Parathyroid adenoma (tissue), 2 donors: ENCODE measurements at regions not wholly inside any gene's neighbourhood (a gene's known extent, or its start where the extent isn't known, plus 50 kb on each side); places are given as distances from the start of the nearest gene placed in this dataset.
A peak's percentile ranks its signal among the peaks of the same experiment; 100 is the strongest.
"Not testable (repeated sequence)": the region's sequence is repeated elsewhere in the genome, so short reads cannot be mapped to it uniquely, and the experiment has no call there.

Experiments used
- H2AFZ ChIP-seq: fragments of 300-600 bp; sonication (generic); one replicate; pipeline ENCODE4 v1.7.0; 2017; ENCODE audit warnings: antibody characterized with exemption, mild to moderate bottlenecking
- H3K27ac ChIP-seq: fragments of 300-600 bp; sonication (generic); one replicate; pipeline ENCODE4 v1.7.0; 2017
- H3K27me3 ChIP-seq: fragments of 300-600 bp; sonication (generic); one replicate; pipeline ENCODE4 v1.7.0; 2017; ENCODE audit warnings: low read length; ENCODE audit not compliant: control insufficient read depth, insufficient read depth
- H3K36me3 ChIP-seq: fragments of 300-600 bp; sonication (generic); one replicate; pipeline ENCODE4 v1.7.0; 2017; ENCODE audit warnings: low read length; ENCODE audit not compliant: control insufficient read depth, insufficient read depth
- H3K4me1 ChIP-seq: fragments of 300-600 bp; sonication (generic); one replicate; pipeline ENCODE4 v1.7.0; 2017; ENCODE audit warnings: control low read depth
- H3K4me2 ChIP-seq: fragments of 300-600 bp; sonication (generic); one replicate; pipeline ENCODE4 v1.7.0; 2017; ENCODE audit warnings: low read length
- H3K4me3 ChIP-seq: fragments of 300-600 bp; sonication (generic); one replicate; pipeline ENCODE4 v1.7.0; 2017; ENCODE audit warnings: low read depth, low read length
- H3K79me2 ChIP-seq: fragments of 300-600 bp; sonication (generic); one replicate; pipeline ENCODE4 v1.7.0; 2017; ENCODE audit warnings: control low read depth
- H3K9ac ChIP-seq: fragments of 300-600 bp; sonication (generic); one replicate; pipeline ENCODE4 v1.7.0; 2017; ENCODE audit warnings: mild to moderate bottlenecking
- H3K9me3 ChIP-seq: fragments of 300-600 bp; sonication (generic); one replicate; pipeline ENCODE4 v1.7.0; 2017; ENCODE audit warnings: low read length; ENCODE audit not compliant: control insufficient read depth
- TF ChIP-seq, protein P1 (sequence below): fragments of 300-600 bp; sonication (generic); IDR thresholded peaks from one replicate; pipeline ENCODE4 v1.7.0; 2017; ENCODE audit warnings: antibody characterized with exemption, mild to moderate bottlenecking
- donor health status: primary hyperparathyroidism.

DNA sequence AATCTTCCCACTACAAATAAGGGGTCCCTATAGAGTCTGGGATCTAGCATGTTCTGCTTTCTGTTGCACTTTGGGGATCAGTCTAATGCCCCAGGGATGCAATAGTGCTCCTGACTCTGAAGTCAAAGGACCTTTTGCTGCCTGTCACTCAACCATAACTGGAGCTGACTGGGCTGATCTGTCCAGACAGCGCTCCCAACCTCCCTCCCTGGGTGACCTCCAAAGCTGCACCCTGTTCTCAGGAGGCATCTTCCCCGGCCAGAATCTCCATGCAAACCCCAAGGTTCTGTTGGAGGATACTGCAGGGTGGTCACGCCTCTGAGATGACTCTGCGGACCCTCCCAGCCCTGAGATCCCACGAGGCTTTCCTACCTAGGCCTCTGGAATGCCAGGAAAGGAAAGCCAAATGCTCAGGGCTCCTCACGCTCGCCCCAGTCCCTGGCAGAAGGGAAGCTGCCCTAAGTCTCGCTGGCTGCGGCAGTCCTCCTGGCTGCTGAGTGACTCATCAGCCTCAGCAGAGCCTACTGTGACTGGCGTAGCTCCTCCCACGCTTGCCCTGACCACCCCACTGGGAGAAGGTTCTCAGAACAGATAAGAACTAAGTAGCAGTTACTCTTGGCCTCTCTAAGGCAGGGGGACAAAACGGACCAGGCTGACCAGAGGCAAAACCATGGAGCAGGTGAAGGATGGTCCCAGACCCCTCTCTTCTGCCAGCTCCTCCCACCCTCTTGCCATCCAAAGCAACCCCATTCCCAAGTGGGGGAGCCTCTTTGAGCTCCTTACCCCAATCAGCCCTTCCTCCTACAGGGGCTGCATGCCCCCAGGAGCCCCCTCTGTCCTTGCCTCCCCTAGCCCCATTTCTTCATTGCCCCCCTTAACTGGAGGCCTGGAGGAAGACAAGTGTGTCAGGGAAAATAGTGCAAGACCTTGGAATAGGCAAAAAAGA lies 124.1 kb upstream of the TNRC6C start:
- TF ChIP-seq, protein P1, sequence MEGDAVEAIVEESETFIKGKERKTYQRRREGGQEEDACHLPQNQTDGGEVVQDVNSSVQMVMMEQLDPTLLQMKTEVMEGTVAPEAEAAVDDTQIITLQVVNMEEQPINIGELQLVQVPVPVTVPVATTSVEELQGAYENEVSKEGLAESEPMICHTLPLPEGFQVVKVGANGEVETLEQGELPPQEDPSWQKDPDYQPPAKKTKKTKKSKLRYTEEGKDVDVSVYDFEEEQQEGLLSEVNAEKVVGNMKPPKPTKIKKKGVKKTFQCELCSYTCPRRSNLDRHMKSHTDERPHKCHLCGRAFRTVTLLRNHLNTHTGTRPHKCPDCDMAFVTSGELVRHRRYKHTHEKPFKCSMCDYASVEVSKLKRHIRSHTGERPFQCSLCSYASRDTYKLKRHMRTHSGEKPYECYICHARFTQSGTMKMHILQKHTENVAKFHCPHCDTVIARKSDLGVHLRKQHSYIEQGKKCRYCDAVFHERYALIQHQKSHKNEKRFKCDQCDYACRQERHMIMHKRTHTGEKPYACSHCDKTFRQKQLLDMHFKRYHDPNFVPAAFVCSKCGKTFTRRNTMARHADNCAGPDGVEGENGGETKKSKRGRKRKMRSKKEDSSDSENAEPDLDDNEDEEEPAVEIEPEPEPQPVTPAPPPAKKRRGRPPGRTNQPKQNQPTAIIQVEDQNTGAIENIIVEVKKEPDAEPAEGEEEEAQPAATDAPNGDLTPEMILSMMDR: no peak
- H3K27me3 ChIP-seq: no peaks in the 10 kb centered on the region
- H3K9me3 ChIP-seq: no peaks in the 10 kb centered on the region
- H3K9ac ChIP-seq: no peak overlapping the region
- H3K4me3 ChIP-seq: no peak overlapping the region
- H3K4me2 ChIP-seq: no peak overlapping the region
- peak overlapping the region; percentile 66 for H2AFZ ChIP-seq
- H3K4me1 ChIP-seq: peaks cover 3% of the 10 kb centered on the region
- no peaks in the 10 kb centered on the region for H3K79me2 ChIP-seq
- H3K27ac ChIP-seq: no peak overlapping the region
- H3K36me3 ChIP-seq: no peaks in the 10 kb centered on the region

DNA sequence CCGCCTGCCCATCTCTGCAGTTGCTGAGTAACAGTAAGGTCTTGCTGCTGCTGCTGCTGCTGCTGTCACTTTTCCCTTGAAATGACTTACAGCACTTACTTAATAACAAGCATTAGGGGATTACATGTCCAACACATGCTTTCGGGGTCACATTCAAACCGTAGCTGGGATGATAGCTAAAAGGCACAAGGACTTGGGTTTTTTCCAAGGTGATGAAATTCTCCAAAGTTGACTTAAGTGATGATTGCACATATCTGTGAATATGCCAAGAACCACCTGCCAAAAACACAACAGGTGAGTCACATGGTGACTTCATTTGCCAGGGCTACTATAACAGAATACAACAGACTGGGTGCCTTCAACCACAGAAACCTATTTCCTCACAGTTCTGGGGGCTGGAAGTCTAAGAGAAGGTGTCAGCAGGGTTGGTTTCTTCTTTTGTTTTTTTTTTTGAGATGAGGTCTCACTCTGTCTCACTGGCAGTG lies 121.9 kb upstream of the TNRC6C start:
- Histone ChIP-seq H3K79me2 (no peaks in the 10 kb centered on the region), H3K27me3 (no peaks in the 10 kb centered on the region), H3K27ac (no peak overlapping the region), H3K9ac (no peak overlapping the region), H2AFZ (no peak overlapping the region), H3K4me3 (no peak overlapping the region), H3K4me2 (no peak overlapping the region), H3K4me1 (peaks cover 3% of the 10 kb centered on the region), H3K9me3 (no peaks in the 10 kb centered on the region), H3K36me3 (no peaks in the 10 kb centered on the region)
- TF ChIP-seq, protein P1: no peak

DNA sequence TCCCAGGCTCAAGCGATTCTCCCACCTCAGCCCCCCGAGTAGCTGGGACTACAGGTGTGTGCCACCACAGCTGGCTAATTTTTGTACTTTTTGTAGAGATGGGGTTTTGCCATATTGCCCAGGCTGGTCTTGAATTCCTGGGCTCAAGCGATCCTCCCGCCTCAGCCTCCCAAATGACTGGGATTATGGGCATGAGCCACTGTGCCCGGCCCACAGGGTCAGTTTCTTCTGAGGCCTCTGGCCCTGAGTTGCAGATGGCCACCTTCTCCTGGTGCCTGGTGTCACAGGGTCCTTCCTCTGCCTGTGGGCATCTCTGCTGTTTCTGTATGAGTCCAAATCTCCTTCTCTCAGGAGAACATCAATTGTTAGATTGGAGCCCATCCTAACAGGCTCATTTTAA lies 121.4 kb upstream of the TNRC6C start:
- not testable (repeated sequence) for H3K9ac ChIP-seq, H3K79me2 ChIP-seq, H3K36me3 ChIP-seq, H3K9me3 ChIP-seq, H3K4me1 ChIP-seq, H3K4me2 ChIP-seq, H3K27ac ChIP-seq, H2AFZ ChIP-seq, H3K27me3 ChIP-seq, H3K4me3 ChIP-seq

DNA sequence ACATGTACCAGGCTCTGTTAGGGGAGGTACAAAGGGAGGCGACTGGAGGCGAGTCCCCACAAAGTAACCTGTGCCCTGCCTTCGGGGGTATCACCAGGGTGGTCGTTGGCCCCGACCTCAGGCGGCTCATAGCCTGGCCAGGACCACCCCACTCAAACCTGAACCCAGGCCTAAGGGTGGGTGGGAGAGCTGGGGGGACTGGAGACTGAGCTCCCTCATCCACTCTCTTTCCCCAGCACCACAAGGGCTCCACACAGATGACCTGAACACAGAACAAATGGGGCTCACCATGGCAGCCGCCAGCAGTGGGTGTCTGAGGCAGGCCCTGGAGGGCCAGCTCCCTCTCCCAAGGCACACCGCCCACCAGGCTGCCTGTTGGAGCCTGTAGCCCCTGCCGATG lies 120.6 kb upstream of the TNRC6C start:
- H3K4me2 ChIP-seq: no peak overlapping the region
- TF ChIP-seq, protein P1: no peak
- H3K27ac ChIP-seq: no peak overlapping the region
- H2AFZ ChIP-seq: no peak overlapping the region
- no peaks in the 10 kb centered on the region for H3K9me3 ChIP-seq
- no peak overlapping the region for H3K9ac ChIP-seq
- no peak overlapping the region for H3K4me3 ChIP-seq
- H3K4me1 ChIP-seq: peaks cover 3% of the 10 kb centered on the region
- no peaks in the 10 kb centered on the region for H3K36me3 ChIP-seq
- no peaks in the 10 kb centered on the region for H3K27me3 ChIP-seq
- no peaks in the 10 kb centered on the region for H3K79me2 ChIP-seq

DNA sequence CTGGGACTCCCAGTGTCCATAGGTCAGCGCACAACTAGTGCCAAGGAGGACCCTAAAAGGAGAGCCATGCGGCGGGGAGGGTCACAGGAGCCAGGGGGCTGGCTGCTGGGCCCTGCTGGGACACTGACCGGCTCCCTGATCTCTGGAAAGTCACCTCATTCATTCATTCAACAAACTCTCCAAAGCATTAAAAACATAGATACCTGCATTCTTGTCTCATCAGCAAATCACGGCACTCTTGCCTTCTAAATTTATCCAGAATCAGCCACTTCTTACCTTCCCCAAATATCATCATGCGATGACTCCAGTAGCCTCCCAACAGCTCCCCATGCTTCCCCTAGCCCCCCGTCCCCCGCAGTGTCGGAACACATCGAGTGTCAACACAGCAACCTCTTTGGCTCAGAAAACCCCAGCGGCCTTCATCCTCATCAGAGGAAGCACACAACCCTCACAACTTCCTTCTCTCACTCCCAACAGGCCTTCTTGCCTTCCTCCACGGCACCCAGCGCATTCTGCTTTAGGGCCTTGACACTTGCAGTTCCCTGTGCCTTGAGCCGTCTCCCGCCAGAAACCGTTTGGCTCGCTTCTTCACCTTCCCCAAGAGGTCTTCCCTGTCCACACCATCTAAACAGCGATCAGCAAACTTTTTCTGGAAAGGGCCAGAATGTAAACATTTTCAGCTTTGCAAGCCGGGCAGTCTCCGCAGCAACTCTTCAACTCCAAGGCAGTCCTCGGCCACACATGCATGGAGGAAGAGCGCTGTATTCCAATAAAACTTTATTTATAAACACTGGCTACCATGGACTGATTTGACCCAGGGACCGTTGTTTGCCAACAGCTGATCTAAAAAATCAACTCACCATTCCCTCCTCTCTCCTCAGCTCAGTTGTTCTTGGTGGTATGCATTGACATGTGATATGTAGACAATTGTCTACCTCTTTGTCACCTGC lies 119.5 kb upstream of the TNRC6C start:
- no peak overlapping the region for H3K27ac ChIP-seq
- H3K4me3 ChIP-seq: no peak overlapping the region
- no peaks in the 10 kb centered on the region for H3K36me3 ChIP-seq
- no peaks in the 10 kb centered on the region for H3K79me2 ChIP-seq
- no peak overlapping the region for H3K9ac ChIP-seq
- H2AFZ ChIP-seq: no peak overlapping the region
- H3K27me3 ChIP-seq: no peaks in the 10 kb centered on the region
- peaks cover 2% of the 10 kb centered on the region for H3K4me1 ChIP-seq
- H3K9me3 ChIP-seq: no peaks in the 10 kb centered on the region
- H3K4me2 ChIP-seq: no peak overlapping the region
- TF ChIP-seq, protein P1: no peak
